HepG2 (cell line): ENCODE measurements at regions not wholly inside any gene's neighbourhood (a gene's known extent, or its start where the extent isn't known, plus 50 kb on each side); places are given as distances from the start of the nearest gene placed in this dataset.

ENCODE experiments used
- ATAC-seq: fragments of 200-7000 bp; cut with Tn5 transposase; 3 replicates; pipeline ENCODE4 v1.9.1; 2020; ENCODE audit warnings: mild to moderate bottlenecking, moderate library complexity
- BruUV-seq: library from RNA; stranded (reverse); fragments of 400-500 nt; replicated peaks from 2 replicates; lab custom pipeline; 2021; lab: Mats Ljungman, UMichigan
- CTCF ChIA-PET: fragments of 300-600 bp; formaldehyde crosslinking; extraction: SDS; loops from one replicate; lab custom pipeline; 2021; ENCODE audit warnings: low total read pairs, inconsistent platforms, low intra/inter-chr PET ratio; lab: Yijun Ruan, JAX
- POLR2A ChIA-PET: fragments of 350-600 bp; sonication (Branson Sonifier 250); formaldehyde crosslinking; loops from one replicate; lab custom pipeline; 2020; ENCODE audit warnings: antibody characterized with exemption, inconsistent platforms; lab: Yijun Ruan, JAX
- DNase-seq: peaks from one replicate; pipeline ENCODE4 v3.0.0-alpha.2; 2015; ENCODE audit warnings: low spot score
- FAIRE-seq: peaks from 3 replicates; lab custom pipeline; 2011; peaks lifted over from hg19 to GRCh38; lab: Jason Lieb, UNC
- H2AFZ ChIP-seq: one replicate; pipeline ENCODE4 v1.6.1; 2011; ENCODE audit warnings: low read length, inconsistent platforms
- H3K27ac ChIP-seq: fragments of 300-600 bp; 3 replicates; pipeline ENCODE4 v1.8.0; 2011; ENCODE audit warnings: mixed run types, mild to moderate bottlenecking, mixed read lengths, low read length, inconsistent platforms; ENCODE audit not compliant: insufficient read depth; ENCODE audit errors: extremely low read length
- H3K27me3 ChIP-seq, 2 experiments: fragments of 200-600 bp in 1 of 2; 2 replicates in 1 of 2; 3 replicates in 1 of 2; pipeline versions ENCODE4 v1.6.0 to v1.8.0; 2011; ENCODE audit warnings: low read length in 2 of 2, mild to moderate bottlenecking in 2 of 2, moderate library complexity in 2 of 2, inconsistent platforms in 1 of 2; ENCODE audit not compliant: insufficient read depth in 2 of 2, control insufficient read depth in 1 of 2
- H3K36me3 ChIP-seq, 2 experiments: fragments of 200-600 bp in 1 of 2; replicated peaks in 1 of 2; 2 replicates in 1 of 2; 3 replicates in 1 of 2; pipeline versions ENCODE4 v1.5.1 to v1.8.0; 2011; ENCODE audit warnings: low read length in 2 of 2, inconsistent platforms in 1 of 2; ENCODE audit not compliant: insufficient read depth in 2 of 2, control insufficient read depth in 1 of 2
- H3K4me1 ChIP-seq: 2 replicates; pipeline ENCODE4 v1.5.1; 2012; ENCODE audit warnings: low read length, inconsistent platforms; ENCODE audit not compliant: insufficient read depth
- H3K4me2 ChIP-seq: 2 replicates; pipeline ENCODE4 v1.6.0; 2011; ENCODE audit warnings: low read depth, low read length, inconsistent platforms
- H3K4me3 ChIP-seq, 3 experiments: fragments of 200-600 bp in 1 of 3; sonication (generic), shearing (Covaris generic) in 1 of 3; replicated peaks in 1 of 3; 2 replicates each; pipeline ENCODE4 v1.5.1; 2011 to 2016; ENCODE audit warnings: low read length in 3 of 3, inconsistent platforms in 2 of 3, low read depth in 2 of 3, mild to moderate bottlenecking in 2 of 3, control low read depth in 1 of 3, mixed read lengths in 1 of 3; ENCODE audit not compliant: insufficient read depth in 1 of 3
- H3K79me2 ChIP-seq: one replicate; pipeline ENCODE4 v1.6.1; 2011; ENCODE audit warnings: low read length, inconsistent platforms; ENCODE audit not compliant: insufficient read depth
- H3K9ac ChIP-seq: 2 replicates; pipeline ENCODE4 v1.6.0; 2011; ENCODE audit warnings: mild to moderate bottlenecking, low read depth, low read length, inconsistent platforms; ENCODE audit not compliant: insufficient read depth
- H3K9me3 ChIP-seq: 2 replicates; pipeline ENCODE4 v1.5.1; 2012; ENCODE audit warnings: mild to moderate bottlenecking, low read length
- H4K20me1 ChIP-seq: 2 replicates; pipeline ENCODE4 v1.6.0; 2011; ENCODE audit warnings: inconsistent platforms, mild to moderate bottlenecking, low read length, moderate library complexity; ENCODE audit not compliant: insufficient read depth
- FOSL2 ChIP-seq: sonication (generic); formaldehyde crosslinking; IDR thresholded peaks from 2 replicates; pipeline ENCODE4 v1.4.0; 2020; ENCODE audit warnings: missing genetic modification reagents
- HDAC2 ChIP-seq: sonication (generic); formaldehyde crosslinking; IDR thresholded peaks from 2 replicates; pipeline ENCODE4 v1.4.0; 2020; ENCODE audit warnings: missing genetic modification reagents
- IKZF1 ChIP-seq: fragments of 450-650 bp; IDR thresholded peaks from 2 replicates; pipeline ENCODE4 v1.7.1; 2016
- KDM1A ChIP-seq: IDR thresholded peaks from 2 replicates; pipeline ENCODE4 v1.6.1; 2016; ENCODE audit warnings: missing compliant biosample characterization
- RELA ChIP-seq: sonication (generic); formaldehyde crosslinking; IDR thresholded peaks from 2 replicates; pipeline ENCODE4 v1.4.0; 2020; ENCODE audit warnings: missing genetic modification reagents
- TAF1 ChIP-seq: sonication (generic); formaldehyde crosslinking; IDR thresholded peaks from 2 replicates; pipeline ENCODE4 v1.4.0; 2020; ENCODE audit warnings: missing genetic modification reagents
- ZNF17 ChIP-seq: sonication (generic); formaldehyde crosslinking; IDR thresholded peaks from 2 replicates; pipeline ENCODE4 v1.5.0; 2020; ENCODE audit warnings: mild to moderate bottlenecking, missing genetic modification reagents
- ZNF335 ChIP-seq: sonication (generic); formaldehyde crosslinking; IDR thresholded peaks from 2 replicates; pipeline ENCODE4 v1.4.0; 2020; ENCODE audit warnings: missing genetic modification reagents
- ZNF367 ChIP-seq: sonication (generic); formaldehyde crosslinking; IDR thresholded peaks from 2 replicates; pipeline ENCODE4 v1.4.0; 2020; ENCODE audit warnings: missing genetic modification reagents, borderline replicate concordance
- ZNF496 ChIP-seq: sonication (generic); formaldehyde crosslinking; IDR thresholded peaks from 2 replicates; pipeline ENCODE4 v1.8.1; 2023; ENCODE audit warnings: mild to moderate bottlenecking, moderate library complexity, missing genetic modification reagents; ENCODE audit not compliant: insufficient replicate concordance
- ZNF562 ChIP-seq: sonication (generic); formaldehyde crosslinking; IDR thresholded peaks from 2 replicates; pipeline ENCODE4 v1.8.0; 2022; ENCODE audit warnings: missing genetic modification reagents, borderline replicate concordance
- WGBS: methylation state at CpG from one replicate; pipeline ENCODE4 v1.1.6; 2017; ENCODE audit warnings: low lambda C conversion rate; 5-methylcytosine and 5-hydroxymethylcytosine counted together
- in situ Hi-C: cut with HindIII; loops from 2 replicates; pipeline ENCODE4 v1.10.0; 2017; ENCODE audit warnings: low pct_unique_long_range_greater_than_20kb; ENCODE audit not compliant: extremely low pct_ligation_motif_present
- intact Hi-C: fragments of 100-400 bp; cut with micrococcal nuclease; formaldehyde crosslinking; loops from one replicate; pipeline ENCODE4 v1.10.0; 2022; ENCODE audit not compliant: unreplicated experiment
- TF ChIP-seq, protein P1 (sequence below): sonication (generic); formaldehyde crosslinking; conservative IDR thresholded peaks from 2 replicates; pipeline ENCODE4 v1.8.0; 2022; ENCODE audit warnings: mild to moderate bottlenecking, moderate library complexity, missing genetic modification reagents
- TF ChIP-seq, protein P2 (sequence below): sonication (generic); formaldehyde crosslinking; IDR thresholded peaks from 2 replicates; pipeline ENCODE4 v1.8.1; 2023; ENCODE audit warnings: mild to moderate bottlenecking, moderate library complexity, missing genetic modification reagents
- TF ChIP-seq, protein P3 (sequence below): sonication (generic); formaldehyde crosslinking; IDR thresholded peaks from 2 replicates; pipeline ENCODE4 v1.4.0; 2020; ENCODE audit warnings: missing genetic modification reagents, borderline replicate concordance
- TF ChIP-seq, protein P4 (sequence below): IDR thresholded peaks from 2 replicates; pipeline ENCODE4 v1.6.1; 2016; ENCODE audit warnings: missing compliant biosample characterization, missing genetic modification reagents, borderline replicate concordance
- TF ChIP-seq, protein P5 (sequence below): sonication (generic); formaldehyde crosslinking; IDR thresholded peaks from 2 replicates; pipeline ENCODE4 v1.5.0; 2020; ENCODE audit warnings: mild to moderate bottlenecking, missing genetic modification reagents

DNA sequence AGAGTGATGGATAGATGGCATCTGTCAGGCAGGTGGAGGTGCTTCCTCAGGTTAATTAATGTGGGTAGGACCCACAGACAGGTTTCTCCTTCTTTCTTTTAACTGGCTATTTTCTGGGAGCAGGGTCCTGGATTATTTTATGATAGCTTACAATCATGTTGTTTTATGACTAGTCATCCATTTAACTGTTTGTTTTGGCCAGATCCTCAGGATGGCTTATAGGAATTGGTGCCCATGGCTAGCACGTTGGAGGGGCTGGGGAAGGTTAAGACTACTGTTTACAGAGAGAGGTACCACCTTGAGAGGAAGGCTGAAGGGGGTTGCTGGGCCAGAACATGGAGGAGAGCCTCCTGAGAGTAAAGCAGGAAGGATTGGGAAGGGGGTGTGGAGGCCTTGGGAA is 78.0 kb upstream of the MGAT5 start:
- H3K79me2 ChIP-seq: peaks cover 34% of the 10 kb centered on the region
- CTCF ChIA-PET: no interaction called here
- TF ChIP-seq, protein P1, sequence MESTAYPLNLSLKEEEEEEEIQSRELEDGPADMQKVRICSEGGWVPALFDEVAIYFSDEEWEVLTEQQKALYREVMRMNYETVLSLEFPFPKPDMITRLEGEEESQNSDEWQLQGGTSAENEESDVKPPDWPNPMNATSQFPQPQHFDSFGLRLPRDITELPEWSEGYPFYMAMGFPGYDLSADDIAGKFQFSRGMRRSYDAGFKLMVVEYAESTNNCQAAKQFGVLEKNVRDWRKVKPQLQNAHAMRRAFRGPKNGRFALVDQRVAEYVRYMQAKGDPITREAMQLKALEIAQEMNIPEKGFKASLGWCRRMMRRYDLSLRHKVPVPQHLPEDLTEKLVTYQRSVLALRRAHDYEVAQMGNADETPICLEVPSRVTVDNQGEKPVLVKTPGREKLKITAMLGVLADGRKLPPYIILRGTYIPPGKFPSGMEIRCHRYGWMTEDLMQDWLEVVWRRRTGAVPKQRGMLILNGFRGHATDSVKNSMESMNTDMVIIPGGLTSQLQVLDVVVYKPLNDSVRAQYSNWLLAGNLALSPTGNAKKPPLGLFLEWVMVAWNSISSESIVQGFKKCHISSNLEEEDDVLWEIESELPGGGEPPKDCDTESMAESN (CRISPR knock-in tag): no peak
- no peak for TF ChIP-seq ZNF562 (CRISPR knock-in tag)
- no peak for TF ChIP-seq ZNF367 (CRISPR knock-in tag)
- TF ChIP-seq, protein P2, sequence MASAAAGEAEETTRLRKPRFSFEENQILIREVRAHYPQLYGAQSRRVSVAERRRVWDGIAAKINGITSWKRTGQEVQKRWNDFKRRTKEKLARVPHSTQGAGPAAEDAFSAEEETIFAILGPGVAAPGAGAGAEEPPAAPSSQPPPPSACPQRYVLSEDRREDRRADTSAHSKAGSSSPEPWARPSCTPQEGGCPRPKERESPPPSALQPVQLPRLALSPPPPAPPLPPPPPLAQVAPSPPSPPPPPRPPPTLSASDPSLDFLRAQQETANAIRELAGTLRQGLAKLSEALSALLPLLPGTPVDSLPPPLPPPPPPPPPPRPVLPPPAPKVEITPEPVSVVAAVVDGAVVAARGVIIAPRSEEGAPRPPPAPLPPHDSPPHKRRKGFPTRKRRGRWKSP (CRISPR knock-in tag): no peak
- no peak for TF ChIP-seq HDAC2 (CRISPR knock-in tag)
- TF ChIP-seq KDM1A (CRISPR knock-in tag): no peak
- no peak for TF ChIP-seq ZNF496
- TF ChIP-seq, protein P3, sequence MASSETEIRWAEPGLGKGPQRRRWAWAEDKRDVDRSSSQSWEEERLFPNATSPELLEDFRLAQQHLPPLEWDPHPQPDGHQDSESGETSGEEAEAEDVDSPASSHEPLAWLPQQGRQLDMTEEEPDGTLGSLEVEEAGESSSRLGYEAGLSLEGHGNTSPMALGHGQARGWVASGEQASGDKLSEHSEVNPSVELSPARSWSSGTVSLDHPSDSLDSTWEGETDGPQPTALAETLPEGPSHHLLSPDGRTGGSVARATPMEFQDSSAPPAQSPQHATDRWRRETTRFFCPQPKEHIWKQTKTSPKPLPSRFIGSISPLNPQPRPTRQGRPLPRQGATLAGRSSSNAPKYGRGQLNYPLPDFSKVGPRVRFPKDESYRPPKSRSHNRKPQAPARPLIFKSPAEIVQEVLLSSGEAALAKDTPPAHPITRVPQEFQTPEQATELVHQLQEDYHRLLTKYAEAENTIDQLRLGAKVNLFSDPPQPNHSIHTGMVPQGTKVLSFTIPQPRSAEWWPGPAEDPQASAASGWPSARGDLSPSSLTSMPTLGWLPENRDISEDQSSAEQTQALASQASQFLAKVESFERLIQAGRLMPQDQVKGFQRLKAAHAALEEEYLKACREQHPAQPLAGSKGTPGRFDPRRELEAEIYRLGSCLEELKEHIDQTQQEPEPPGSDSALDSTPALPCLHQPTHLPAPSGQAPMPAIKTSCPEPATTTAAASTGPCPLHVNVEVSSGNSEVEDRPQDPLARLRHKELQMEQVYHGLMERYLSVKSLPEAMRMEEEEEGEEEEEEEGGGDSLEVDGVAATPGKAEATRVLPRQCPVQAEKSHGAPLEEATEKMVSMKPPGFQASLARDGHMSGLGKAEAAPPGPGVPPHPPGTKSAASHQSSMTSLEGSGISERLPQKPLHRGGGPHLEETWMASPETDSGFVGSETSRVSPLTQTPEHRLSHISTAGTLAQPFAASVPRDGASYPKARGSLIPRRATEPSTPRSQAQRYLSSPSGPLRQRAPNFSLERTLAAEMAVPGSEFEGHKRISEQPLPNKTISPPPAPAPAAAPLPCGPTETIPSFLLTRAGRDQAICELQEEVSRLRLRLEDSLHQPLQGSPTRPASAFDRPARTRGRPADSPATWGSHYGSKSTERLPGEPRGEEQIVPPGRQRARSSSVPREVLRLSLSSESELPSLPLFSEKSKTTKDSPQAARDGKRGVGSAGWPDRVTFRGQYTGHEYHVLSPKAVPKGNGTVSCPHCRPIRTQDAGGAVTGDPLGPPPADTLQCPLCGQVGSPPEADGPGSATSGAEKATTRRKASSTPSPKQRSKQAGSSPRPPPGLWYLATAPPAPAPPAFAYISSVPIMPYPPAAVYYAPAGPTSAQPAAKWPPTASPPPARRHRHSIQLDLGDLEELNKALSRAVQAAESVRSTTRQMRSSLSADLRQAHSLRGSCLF (CRISPR knock-in tag): no peak
- no peak for TF ChIP-seq RELA (CRISPR knock-in tag)
- no peak for TF ChIP-seq ZNF17
- no peak for TF ChIP-seq IKZF1
- no peak for TF ChIP-seq FOSL2 (CRISPR knock-in tag)
- TF ChIP-seq, protein P4, sequence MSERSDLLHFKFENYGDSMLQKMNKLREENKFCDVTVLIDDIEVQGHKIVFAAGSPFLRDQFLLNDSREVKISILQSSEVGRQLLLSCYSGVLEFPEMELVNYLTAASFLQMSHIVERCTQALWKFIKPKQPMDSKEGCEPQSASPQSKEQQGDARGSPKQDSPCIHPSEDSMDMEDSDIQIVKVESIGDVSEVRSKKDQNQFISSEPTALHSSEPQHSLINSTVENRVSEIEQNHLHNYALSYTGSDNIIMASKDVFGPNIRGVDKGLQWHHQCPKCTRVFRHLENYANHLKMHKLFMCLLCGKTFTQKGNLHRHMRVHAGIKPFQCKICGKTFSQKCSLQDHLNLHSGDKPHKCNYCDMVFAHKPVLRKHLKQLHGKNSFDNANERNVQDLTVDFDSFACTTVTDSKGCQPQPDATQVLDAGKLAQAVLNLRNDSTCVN: no peak
- TF ChIP-seq, protein P5, sequence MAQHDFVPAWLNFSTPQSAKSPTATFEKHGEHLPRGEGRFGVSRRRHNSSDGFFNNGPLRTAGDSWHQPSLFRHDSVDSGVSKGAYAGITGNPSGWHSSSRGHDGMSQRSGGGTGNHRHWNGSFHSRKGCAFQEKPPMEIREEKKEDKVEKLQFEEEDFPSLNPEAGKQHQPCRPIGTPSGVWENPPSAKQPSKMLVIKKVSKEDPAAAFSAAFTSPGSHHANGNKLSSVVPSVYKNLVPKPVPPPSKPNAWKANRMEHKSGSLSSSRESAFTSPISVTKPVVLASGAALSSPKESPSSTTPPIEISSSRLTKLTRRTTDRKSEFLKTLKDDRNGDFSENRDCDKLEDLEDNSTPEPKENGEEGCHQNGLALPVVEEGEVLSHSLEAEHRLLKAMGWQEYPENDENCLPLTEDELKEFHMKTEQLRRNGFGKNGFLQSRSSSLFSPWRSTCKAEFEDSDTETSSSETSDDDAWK: no peak
- no peak for TF ChIP-seq ZNF335 (CRISPR knock-in tag)
- TF ChIP-seq TAF1 (CRISPR knock-in tag): no peak

More for the DNA sequence above, 78.0 kb upstream of the MGAT5 start:
- intact Hi-C loops: no loop called here
- no peaks in the 10 kb centered on the region; a peak in 2 of 5 replicates for H3K36me3 ChIP-seq
- no TSS peak for BruUV-seq
- FAIRE-seq (no peak), DNase-seq (no peak), ATAC-seq (no peak)
- H3K4me3 ChIP-seq: no peak overlapping the region
- no peak overlapping the region for H3K4me2 ChIP-seq
- H4K20me1 ChIP-seq: no peaks in the 10 kb centered on the region; the same call in 1 of the 2 replicates
- POLR2A ChIA-PET: no interaction called here
- no peaks in the 10 kb centered on the region for H3K27me3 ChIP-seq
- 97% methylated on average over 1 of the region's 1 CpG for WGBS
- in situ Hi-C loops: no loop called here
- H3K9ac ChIP-seq: no peak overlapping the region
- no peak overlapping the region for H3K27ac ChIP-seq
- H2AFZ ChIP-seq: no peak overlapping the region
- H3K9me3 ChIP-seq: no peaks in the 10 kb centered on the region
- no peaks in the 10 kb centered on the region for H3K4me1 ChIP-seq
